SU-DHL-6 (cell line): ENCODE measurements at regions not wholly inside any gene's neighbourhood (a gene's known extent, or its start where the extent isn't known, plus 50 kb on each side); places are given as distances from the start of the nearest gene placed in this dataset.

Experiments used
- H2AFZ ChIP-seq: fragments of 200-600 bp; sonication (generic); 2 replicates; pipeline ENCODE4 v1.6.1; 2014; ENCODE audit warnings: low read depth, mild to moderate bottlenecking, moderate library complexity, mixed read lengths, antibody characterized with exemption, low read length; ENCODE audit not compliant: severe bottlenecking
- H3F3A ChIP-seq: fragments of 200-600 bp; shearing (Covaris generic); 2 replicates; pipeline ENCODE4 v1.6.0; 2016; ENCODE audit warnings: antibody characterized with exemption, mild to moderate bottlenecking; ENCODE audit not compliant: insufficient read depth
- H3K27ac ChIP-seq: fragments of 200-600 bp; sonication (generic); 2 replicates; pipeline ENCODE4 v1.5.1; 2016; ENCODE audit warnings: low read depth, mild to moderate bottlenecking, low read length, moderate library complexity, mixed read lengths
- H3K27me3 ChIP-seq: fragments of 200-600 bp; sonication (generic), shearing (Covaris generic); 2 replicates; pipeline ENCODE4 v1.6.0; 2014; ENCODE audit warnings: mild to moderate bottlenecking, low read length
- H3K36me3 ChIP-seq: fragments of 200-600 bp; sonication (generic); 2 replicates; pipeline ENCODE4 v1.6.1; 2014; ENCODE audit warnings: mild to moderate bottlenecking, low read length, mixed read lengths
- H3K4me2 ChIP-seq: fragments of 300-600, 200-600 bp; shearing (Covaris generic), sonication (generic); 2 replicates; pipeline ENCODE4 v1.6.0; 2014; ENCODE audit warnings: low read length, low read depth, mild to moderate bottlenecking; ENCODE audit not compliant: poor library complexity, severe bottlenecking
- H3K4me3 ChIP-seq: fragments of 200-600 bp; sonication (generic); 2 replicates; pipeline ENCODE4 v1.5.1; 2014; ENCODE audit warnings: antibody characterized with exemption, low read length, mild to moderate bottlenecking, mixed read lengths; ENCODE audit not compliant: insufficient read depth, poor library complexity, severe bottlenecking
- H3K79me2 ChIP-seq: fragments of 200-600 bp; sonication (generic); 2 replicates; pipeline ENCODE4 v1.6.1; 2014; ENCODE audit warnings: mild to moderate bottlenecking, low read length, moderate library complexity; ENCODE audit not compliant: insufficient read depth
- H3K9ac ChIP-seq: fragments of 200-600 bp; sonication (generic); 2 replicates; pipeline ENCODE4 v1.7.0; 2014; ENCODE audit warnings: mild to moderate bottlenecking, low read length
- H3K9me2 ChIP-seq: fragments of 200-600 bp; sonication (generic); replicated peaks from 2 replicates; pipeline ENCODE4 v1.6.1; 2014; ENCODE audit warnings: low read length; ENCODE audit not compliant: insufficient read depth
- H3K9me3 ChIP-seq: fragments of 200-600 bp; sonication (generic); 2 replicates; pipeline ENCODE4 v1.6.1; 2014; ENCODE audit warnings: low read length, mixed read lengths; ENCODE audit not compliant: insufficient read depth
- H4K20me1 ChIP-seq: fragments of 200-600 bp; sonication (generic); 2 replicates; pipeline ENCODE4 v1.6.1; 2014; ENCODE audit warnings: low read depth, mild to moderate bottlenecking, antibody characterized with exemption, low read length, moderate library complexity, mixed read lengths
- CTCF ChIP-seq: fragments of 200-600 bp; sonication (generic); IDR thresholded peaks from one replicate; pipeline ENCODE4 v1.5.1; 2017; ENCODE audit warnings: antibody characterized with exemption, mild to moderate bottlenecking, low read length, moderate library complexity; ENCODE audit not compliant: insufficient read depth, poor library complexity, severe bottlenecking
- EZH2phosphoT487 ChIP-seq: fragments of 200-600 bp; sonication (generic), shearing (Covaris generic); conservative IDR thresholded peaks from 2 replicates; pipeline ENCODE4 v1.6.1; 2018; ENCODE audit warnings: mild to moderate bottlenecking, antibody characterized with exemption, low read length, moderate library complexity, mixed read lengths

- Histone ChIP-seq H3K4me2 (no peak overlapping the region), H3K27me3 (no peaks in the 10 kb centered on the region), H3K9me2 (no peaks in the 10 kb centered on the region), H3K79me2 (no peaks in the 10 kb centered on the region), H3K27ac (no peak overlapping the region), H2AFZ (no peak overlapping the region), H3K9ac (no peak overlapping the region), H3K9me3 (no peaks in the 10 kb centered on the region), H3F3A (no peaks in the 10 kb centered on the region), H3K36me3 (no peaks in the 10 kb centered on the region), H3K4me3 (no peak overlapping the region), H4K20me1 (no peaks in the 10 kb centered on the region)
- TF ChIP-seq EZH2phosphoT487 (no peak), CTCF (no peak)
Observed at GRCh38 chr1:213876531-213876930, 111.2 kb upstream of the PROX1 start.

GRCh38 chr1:213883618-213884017, 104.2 kb upstream of the PROX1 start:
- no peaks in the 10 kb centered on the region for H3K9me2 ChIP-seq
- no peak overlapping the region for H3K4me2 ChIP-seq
- no peaks in the 10 kb centered on the region for H4K20me1 ChIP-seq
- no peaks in the 10 kb centered on the region for H3K27me3 ChIP-seq
- no peak overlapping the region for H3K9ac ChIP-seq
- TF ChIP-seq EZH2phosphoT487 (no peak), CTCF (no peak)
- H3K4me3 ChIP-seq = no peak overlapping the region
- H3K79me2 ChIP-seq = no peaks in the 10 kb centered on the region
- no peaks in the 10 kb centered on the region for H3K9me3 ChIP-seq
- H3K36me3 ChIP-seq = no peaks in the 10 kb centered on the region
- no peaks in the 10 kb centered on the region for H3F3A ChIP-seq
- no peak overlapping the region for H2AFZ ChIP-seq
- no peak overlapping the region for H3K27ac ChIP-seq

GRCh38 chr1:213884402-213884801, 103.4 kb upstream of the PROX1 start:
- Histone ChIP-seq H3K9ac (no peak overlapping the region), H3K4me2 (no peak overlapping the region), H3K79me2 (no peaks in the 10 kb centered on the region), H4K20me1 (no peaks in the 10 kb centered on the region), H3K9me3 (no peaks in the 10 kb centered on the region), H3K27me3 (no peaks in the 10 kb centered on the region), H3K36me3 (no peaks in the 10 kb centered on the region), H3F3A (no peaks in the 10 kb centered on the region), H3K4me3 (no peak overlapping the region), H3K27ac (no peak overlapping the region), H2AFZ (no peak overlapping the region), H3K9me2 (no peaks in the 10 kb centered on the region)
- TF ChIP-seq CTCF = no peak
- TF ChIP-seq EZH2phosphoT487 = no peak
